ENCODE measurements at regions not wholly inside any gene's neighbourhood (a gene's known extent, or its start where the extent isn't known, plus 50 kb on each side); places are given as distances from the start of the nearest gene placed in this dataset.

- TF ChIP-seq CTCF (IDR thresholded peaks at IDR 0.05): no peak
- no peak for TF ChIP-seq EZH2phosphoT487 (IDR thresholded peaks at IDR 0.05)
Observed at GRCh38 chr2:111705239-111705638, 178.8 kb downstream of the ANAPC1 start.

Measured in neural progenitor cell (in vitro differentiated cells).